ENCODE measurements at regions not wholly inside any gene's neighbourhood (a gene's known extent, or its start where the extent isn't known, plus 50 kb on each side); places are given as distances from the start of the nearest gene placed in this dataset.

GRCh38 chr22:22035771-22036314 is 53.3 kb upstream of the TOP3B start:
- TF ChIP-seq CTCF (IDR thresholded peaks at IDR 0.05) (no peak), POLR2A (IDR thresholded peaks at IDR 0.05) (no peak)

All from lower leg skin (tissue), 3 donors.